ENCODE measurements at regions not wholly inside any gene's neighbourhood (a gene's known extent, or its start where the extent isn't known, plus 50 kb on each side); places are given as distances from the start of the nearest gene placed in this dataset.

GRCh38 chr1:117754061-117754969, 148.5 kb downstream of the TENT5C start:
- TF ChIP-seq CTCF (conservative IDR thresholded peaks at IDR 0.05 in 1 of 2, IDR thresholded peaks at IDR 0.05 in 1 of 2; ENCODE audit: low read depth in 1 of 2, low read length in 2 of 2): peak; percentile 67 to 72
- TF ChIP-seq EZH2 (IDR thresholded peaks at IDR 0.05; ENCODE audit: low read length, missing control alignments): no peak
